Smooth muscle cell (in vitro differentiated cells): ENCODE measurements at regions not wholly inside any gene's neighbourhood (a gene's known extent, or its start where the extent isn't known, plus 50 kb on each side); places are given as distances from the start of the nearest gene placed in this dataset.

Experiments
- DNase-seq: peaks from one replicate; lab custom pipeline; 2025; ENCODE audit not compliant: unreplicated experiment; lab: John Stamatoyannopoulos, UW
- H2AFZ ChIP-seq: fragments of 200-600 bp; sonication (generic); 2 replicates; pipeline ENCODE4 v1.6.0; 2016; ENCODE audit warnings: antibody characterized with exemption, low read depth, mild to moderate bottlenecking
- H3F3A ChIP-seq: fragments of 200-600 bp; sonication (generic); 2 replicates; pipeline ENCODE4 v1.6.0; 2017; ENCODE audit warnings: antibody characterized with exemption, low read depth
- H3K27ac ChIP-seq: fragments of 200-600 bp; sonication (generic); 2 replicates; pipeline ENCODE4 v1.5.1; 2016; ENCODE audit warnings: low read depth, mild to moderate bottlenecking
- H3K27me3 ChIP-seq: fragments of 200-600 bp; sonication (generic); 2 replicates; pipeline ENCODE4 v1.6.1; 2016; ENCODE audit warnings: low read depth, mild to moderate bottlenecking
- H3K36me3 ChIP-seq: fragments of 200-600 bp; sonication (generic); 2 replicates; pipeline ENCODE4 v1.5.1; 2016; ENCODE audit warnings: low read depth
- H3K4me1 ChIP-seq: fragments of 200-600 bp; sonication (generic); 2 replicates; pipeline ENCODE4 v1.5.1; 2016; ENCODE audit warnings: low read depth
- H3K4me2 ChIP-seq: fragments of 200-600 bp; sonication (generic); 2 replicates; pipeline ENCODE4 v1.6.0; 2016; ENCODE audit warnings: mild to moderate bottlenecking
- H3K4me3 ChIP-seq: fragments of 200-600 bp; sonication (generic); 2 replicates; pipeline ENCODE4 v1.5.1; 2016; ENCODE audit warnings: mild to moderate bottlenecking
- H3K79me2 ChIP-seq: fragments of 200-600 bp; sonication (generic); 2 replicates; pipeline ENCODE4 v1.6.0; 2016; ENCODE audit warnings: low read depth, mild to moderate bottlenecking
- H3K9ac ChIP-seq: fragments of 200-600 bp; sonication (generic); 2 replicates; pipeline ENCODE4 v1.6.0; 2016; ENCODE audit warnings: low read depth
- H3K9me3 ChIP-seq: fragments of 200-600 bp; sonication (generic); replicated peaks from 2 replicates; pipeline ENCODE4 v1.5.1; 2016; ENCODE audit warnings: low read depth
- H4K20me1 ChIP-seq: fragments of 200-600 bp; sonication (generic); 2 replicates; pipeline ENCODE4 v1.6.0; 2016; ENCODE audit warnings: low read depth
- WGBS: methylation state at CpG from one replicate; pipeline ENCODE4 v1.1.7; 2016; ENCODE audit warnings: low lambda C conversion rate; 5-methylcytosine and 5-hydroxymethylcytosine counted together
- TF ChIP-seq, protein P1 (sequence below): fragments of 200-600 bp; sonication (generic); IDR thresholded peaks from 2 replicates; pipeline ENCODE4 v1.5.1; 2017; ENCODE audit warnings: borderline replicate concordance, mild to moderate bottlenecking, antibody characterized with exemption; ENCODE audit not compliant: insufficient read depth, poor library complexity, severe bottlenecking

DNA sequence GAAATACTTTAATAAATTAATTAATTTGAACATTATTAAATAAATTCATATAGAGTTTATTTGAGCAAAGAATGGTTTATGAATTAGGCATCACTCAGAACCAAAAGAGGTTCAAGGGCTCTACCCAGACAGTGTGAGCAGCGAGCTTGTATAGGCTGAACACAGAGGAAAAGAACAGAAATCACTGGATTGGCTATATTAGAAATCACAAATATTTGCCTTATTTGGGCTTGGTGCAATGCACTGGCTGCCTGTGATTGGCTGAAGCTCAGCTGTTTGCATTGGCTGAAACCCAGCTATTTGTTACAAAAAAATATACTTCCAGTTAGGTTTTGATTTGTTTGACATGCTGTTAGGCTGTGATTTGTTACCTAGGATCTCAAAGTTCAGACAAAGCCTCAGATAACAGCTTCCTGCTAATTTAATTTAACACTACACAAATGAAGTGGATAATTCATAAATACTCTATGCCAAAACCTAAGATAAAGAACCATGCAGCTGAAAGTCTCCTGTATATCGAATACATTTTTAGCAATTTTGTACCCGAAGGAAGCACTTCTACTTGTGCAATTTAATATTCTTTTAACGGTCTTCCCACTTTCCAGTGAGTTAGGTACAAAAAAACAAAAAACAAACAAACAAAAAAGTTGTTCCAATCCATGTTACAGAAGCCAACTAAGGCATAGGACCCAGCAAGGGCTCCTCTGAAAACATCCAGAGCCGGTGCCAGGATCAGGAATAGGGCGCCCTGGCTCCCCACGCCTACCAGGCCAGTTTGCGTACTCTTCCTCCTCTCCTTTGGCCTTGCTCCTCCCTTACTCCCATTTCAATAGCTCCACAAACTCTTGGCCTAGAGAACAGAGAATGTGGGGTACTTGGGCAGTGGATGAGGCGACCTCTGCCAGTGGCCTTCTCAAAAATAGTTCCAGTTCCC lies 179.1 kb downstream of the DUSP10 start:
- no peak overlapping the region for H3K9ac ChIP-seq
- H3K9me3 ChIP-seq: no peaks in the 10 kb centered on the region
- H3K4me2 ChIP-seq: no peak overlapping the region
- no peaks in the 10 kb centered on the region for H3K4me1 ChIP-seq
- WGBS: over 99% methylated on average over 9 of the region's 9 CpGs
- no peaks in the 10 kb centered on the region for H3K79me2 ChIP-seq
- no peak overlapping the region for H3K4me3 ChIP-seq
- H3K27me3 ChIP-seq: no peaks in the 10 kb centered on the region
- peaks cover 5% of the 10 kb centered on the region for H3F3A ChIP-seq
- DNase-seq: no peak
- no peak overlapping the region for H2AFZ ChIP-seq
- TF ChIP-seq, protein P1, sequence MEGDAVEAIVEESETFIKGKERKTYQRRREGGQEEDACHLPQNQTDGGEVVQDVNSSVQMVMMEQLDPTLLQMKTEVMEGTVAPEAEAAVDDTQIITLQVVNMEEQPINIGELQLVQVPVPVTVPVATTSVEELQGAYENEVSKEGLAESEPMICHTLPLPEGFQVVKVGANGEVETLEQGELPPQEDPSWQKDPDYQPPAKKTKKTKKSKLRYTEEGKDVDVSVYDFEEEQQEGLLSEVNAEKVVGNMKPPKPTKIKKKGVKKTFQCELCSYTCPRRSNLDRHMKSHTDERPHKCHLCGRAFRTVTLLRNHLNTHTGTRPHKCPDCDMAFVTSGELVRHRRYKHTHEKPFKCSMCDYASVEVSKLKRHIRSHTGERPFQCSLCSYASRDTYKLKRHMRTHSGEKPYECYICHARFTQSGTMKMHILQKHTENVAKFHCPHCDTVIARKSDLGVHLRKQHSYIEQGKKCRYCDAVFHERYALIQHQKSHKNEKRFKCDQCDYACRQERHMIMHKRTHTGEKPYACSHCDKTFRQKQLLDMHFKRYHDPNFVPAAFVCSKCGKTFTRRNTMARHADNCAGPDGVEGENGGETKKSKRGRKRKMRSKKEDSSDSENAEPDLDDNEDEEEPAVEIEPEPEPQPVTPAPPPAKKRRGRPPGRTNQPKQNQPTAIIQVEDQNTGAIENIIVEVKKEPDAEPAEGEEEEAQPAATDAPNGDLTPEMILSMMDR: no peak
- H4K20me1 ChIP-seq: no peaks in the 10 kb centered on the region
- H3K27ac ChIP-seq: no peak overlapping the region
- H3K36me3 ChIP-seq: no peaks in the 10 kb centered on the region

DNA sequence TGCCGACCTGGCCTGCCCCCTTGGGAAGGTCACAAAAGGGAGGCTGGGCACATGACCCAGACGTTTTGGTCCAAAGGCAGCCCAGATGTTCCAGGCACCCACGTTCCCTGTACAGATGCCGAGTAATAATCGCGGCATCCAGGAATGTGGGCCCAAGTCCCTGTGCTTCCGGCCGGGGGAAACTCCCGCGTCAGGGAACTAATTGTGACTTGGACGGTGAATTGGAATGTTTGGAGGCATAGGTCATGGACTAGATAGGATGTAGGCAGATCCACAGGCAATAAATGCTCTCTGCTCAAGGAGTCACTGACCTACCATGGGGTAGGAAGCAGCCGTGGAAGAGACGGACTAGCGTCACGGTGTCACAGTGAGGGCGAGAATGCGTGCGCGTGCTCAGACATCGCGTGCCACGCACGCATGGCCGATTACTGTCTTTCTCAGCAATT lies 178.4 kb downstream of the DUSP10 start:
- H3K9ac ChIP-seq: no peak overlapping the region
- H2AFZ ChIP-seq: no peak overlapping the region
- H3K27ac ChIP-seq: no peak overlapping the region
- WGBS: 94% methylated on average over 24 of the region's 24 CpGs
- no peaks in the 10 kb centered on the region for H3K27me3 ChIP-seq
- no peaks in the 10 kb centered on the region for H3K9me3 ChIP-seq
- H3K36me3 ChIP-seq: no peaks in the 10 kb centered on the region
- H3K4me2 ChIP-seq: no peak overlapping the region
- H4K20me1 ChIP-seq: no peaks in the 10 kb centered on the region
- no peaks in the 10 kb centered on the region for H3K4me1 ChIP-seq
- TF ChIP-seq, protein P1: no peak
- no peaks in the 10 kb centered on the region for H3K79me2 ChIP-seq
- peaks cover 4% of the 10 kb centered on the region for H3F3A ChIP-seq
- no peak for DNase-seq
- H3K4me3 ChIP-seq: no peak overlapping the region

DNA sequence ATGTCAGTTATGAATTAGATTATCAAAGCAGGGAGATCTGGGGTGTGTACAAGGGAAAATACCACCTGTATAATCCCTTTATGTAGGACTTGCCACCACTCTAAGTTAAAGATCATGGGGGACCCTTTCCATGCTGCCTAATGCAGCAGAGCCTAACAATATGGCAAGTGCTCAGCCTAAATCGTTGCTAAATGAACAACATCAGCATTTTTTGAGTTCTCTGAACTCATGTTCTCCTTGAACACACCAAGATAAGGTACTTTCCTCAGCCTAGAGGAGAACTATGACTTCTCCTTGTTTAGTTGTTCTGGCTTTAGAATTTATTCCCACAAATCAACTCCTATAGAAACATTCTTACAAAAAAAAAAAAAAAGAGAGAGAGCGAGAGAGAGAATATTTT lies 177.0 kb downstream of the DUSP10 start:
- no peaks in the 10 kb centered on the region for H3K27me3 ChIP-seq
- WGBS: 85% methylated on average over 2 of the region's 2 CpGs
- no peak overlapping the region for H3K4me2 ChIP-seq
- H3K4me1 ChIP-seq: no peaks in the 10 kb centered on the region
- DNase-seq: no peak
- no peak overlapping the region for H3K27ac ChIP-seq
- H3F3A ChIP-seq: no peaks in the 10 kb centered on the region
- no peak overlapping the region for H2AFZ ChIP-seq
- H4K20me1 ChIP-seq: no peaks in the 10 kb centered on the region
- no peak overlapping the region for H3K9ac ChIP-seq
- H3K36me3 ChIP-seq: no peaks in the 10 kb centered on the region
- H3K9me3 ChIP-seq: no peaks in the 10 kb centered on the region
- TF ChIP-seq, protein P1: no peak
- H3K4me3 ChIP-seq: no peak overlapping the region
- no peaks in the 10 kb centered on the region for H3K79me2 ChIP-seq
